SK-N-SH (cell line): ENCODE measurements at regions not wholly inside any gene's neighbourhood (a gene's known extent, or its start where the extent isn't known, plus 50 kb on each side); places are given as distances from the start of the nearest gene placed in this dataset.

ENCODE experiments used
- CTCF ChIA-PET: fragments of 300-600, 350-600 bp; formaldehyde crosslinking; extraction: SDS; loops from one replicate; lab custom pipeline; 2021; lab: Yijun Ruan, JAX
- POLR2A ChIA-PET: fragments of 350-600 bp; sonication (Branson Sonifier 250); formaldehyde crosslinking; extraction: SDS; loops from one replicate; lab custom pipeline; 2020; ENCODE audit warnings: antibody characterized with exemption, inconsistent platforms; lab: Yijun Ruan, JAX
- DNase-seq: peaks from one replicate; pipeline ENCODE4 v3.0.0; 2012
- H2AFZ ChIP-seq: fragments of 200-600 bp; sonication (generic); 2 replicates; pipeline ENCODE4 v1.8.1; 2016; ENCODE audit warnings: antibody characterized with exemption, mild to moderate bottlenecking, low read depth
- H3F3A ChIP-seq: fragments of 200-600 bp; sonication (generic); replicated peaks from 2 replicates; pipeline ENCODE3; 2016; ENCODE audit warnings: antibody characterized with exemption, mild to moderate bottlenecking; ENCODE audit not compliant: insufficient read depth
- H3K27ac ChIP-seq, 2 experiments: fragments of 200-500 bp in 1 of 2; fragments of 200-600 bp in 1 of 2; sonication (Bioruptor generic) in 1 of 2; sonication (generic), shearing (Covaris generic) in 1 of 2; 2 replicates each; pipeline versions ENCODE4 v1.5.1 to v1.6.1; 2014 to 2016; ENCODE audit warnings: low read depth in 2 of 2, inconsistent platforms in 1 of 2, low read length in 1 of 2, mild to moderate bottlenecking in 1 of 2, mixed read lengths in 1 of 2
- H3K27me3 ChIP-seq: fragments of 200-600 bp; sonication (generic), shearing (Covaris generic); 2 replicates; pipeline ENCODE4 v1.6.1; 2016; ENCODE audit warnings: mixed run types; ENCODE audit not compliant: insufficient read depth
- H3K36me3 ChIP-seq, 2 experiments: fragments of 200-500 bp in 1 of 2; fragments of 200-600 bp in 1 of 2; sonication (Bioruptor generic) in 1 of 2; sonication (generic) in 1 of 2; replicated peaks in 1 of 2; 2 replicates each; pipeline versions ENCODE3 to v1.5.1; 2014 to 2016; ENCODE audit warnings: low read length in 1 of 2, mild to moderate bottlenecking in 1 of 2; ENCODE audit not compliant: insufficient read depth in 2 of 2, control insufficient read depth in 1 of 2
- H3K4me1 ChIP-seq, 2 experiments: fragments of 200-500 bp in 1 of 2; fragments of 200-600 bp in 1 of 2; sonication (Bioruptor generic) in 1 of 2; sonication (generic), shearing (Covaris generic) in 1 of 2; 2 replicates each; pipeline versions ENCODE4 v1.5.1 to v1.6.1; 2014 to 2016; ENCODE audit warnings: low read depth in 1 of 2, low read length in 1 of 2, mixed run types in 1 of 2; ENCODE audit not compliant: insufficient read depth in 2 of 2, control insufficient read depth in 1 of 2
- H3K4me2 ChIP-seq: fragments of 200-600 bp; sonication (generic), shearing (Covaris generic); 2 replicates; pipeline ENCODE4 v1.6.1; 2017; ENCODE audit warnings: mixed run types
- H3K4me3 ChIP-seq, 2 experiments: fragments of 200-500 bp in 1 of 2; fragments of 200-600 bp in 1 of 2; sonication (Bioruptor generic) in 1 of 2; sonication (generic), shearing (Covaris generic) in 1 of 2; 2 replicates each; pipeline versions ENCODE4 v1.5.1 to v1.8.1; 2014 to 2016; ENCODE audit warnings: low read depth in 2 of 2, inconsistent platforms in 1 of 2, low read length in 1 of 2, mild to moderate bottlenecking in 1 of 2, mixed read lengths in 1 of 2, moderate library complexity in 1 of 2
- H3K79me2 ChIP-seq: fragments of 200-600 bp; sonication (generic); 2 replicates; pipeline ENCODE4 v1.8.1; 2017; ENCODE audit warnings: mild to moderate bottlenecking; ENCODE audit not compliant: insufficient read depth
- H3K9ac ChIP-seq: fragments of 200-600 bp; sonication (generic); 2 replicates; pipeline ENCODE4 v1.6.1; 2017; ENCODE audit warnings: mixed run types
- H3K9me2 ChIP-seq: fragments of 200-600 bp; sonication (generic); 2 replicates; pipeline ENCODE4 v1.6.1; 2017; ENCODE audit warnings: mixed run types
- H3K9me3 ChIP-seq: fragments of 200-600 bp; sonication (generic); 2 replicates; pipeline ENCODE4 v1.6.1; 2017; ENCODE audit warnings: mixed run types, mild to moderate bottlenecking, moderate library complexity
- H4K20me1 ChIP-seq: fragments of 200-600 bp; sonication (generic); 2 replicates; pipeline ENCODE4 v1.6.1; 2017; ENCODE audit warnings: mild to moderate bottlenecking, mixed run types; ENCODE audit not compliant: insufficient read depth
- CHD2 ChIP-seq: fragments of 150-350 bp; IDR thresholded peaks from 2 replicates; pipeline ENCODE4 v1.6.1; 2018; ENCODE audit warnings: low read length; ENCODE audit not compliant: partially characterized antibody
- CTCF ChIP-seq: fragments of 200-600 bp; sonication (generic); IDR thresholded peaks from 2 replicates; pipeline ENCODE4 v1.6.1; 2017; ENCODE audit warnings: antibody characterized with exemption, mild to moderate bottlenecking, moderate library complexity
- EZH2phosphoT487 ChIP-seq: fragments of 200-600 bp; sonication (generic); IDR thresholded peaks from 2 replicates; pipeline ENCODE4 v1.6.1; 2017; ENCODE audit warnings: low read depth, mixed run types, mild to moderate bottlenecking, antibody characterized with exemption, moderate library complexity, borderline replicate concordance
- FOSL2 ChIP-seq: IDR thresholded peaks from 2 replicates; pipeline ENCODE4 v1.4.0; 2012; ENCODE audit warnings: low read depth, mild to moderate bottlenecking, moderate library complexity, borderline replicate concordance
- FOXM1 ChIP-seq: IDR thresholded peaks from 2 replicates; pipeline ENCODE4 v1.4.0; 2012; ENCODE audit warnings: low read depth, mild to moderate bottlenecking
- GABPA ChIP-seq: IDR thresholded peaks from 2 replicates; pipeline ENCODE4 v1.4.0; 2012; ENCODE audit warnings: low read depth, mild to moderate bottlenecking
- GATA2 ChIP-seq: sonication (generic); formaldehyde crosslinking; IDR thresholded peaks from 2 replicates; pipeline ENCODE4 v1.5.0; 2020; ENCODE audit warnings: mild to moderate bottlenecking, missing genetic modification reagents
- IRF3 ChIP-seq: fragments of 150-350 bp; IDR thresholded peaks from 2 replicates; pipeline ENCODE4 v1.6.1; 2016; ENCODE audit warnings: mild to moderate bottlenecking, low read depth, low read length
- JUND ChIP-seq: IDR thresholded peaks from 2 replicates; pipeline ENCODE4 v1.4.0; 2012
- RAD21 ChIP-seq: IDR thresholded peaks from 2 replicates; pipeline ENCODE4 v1.6.1; 2012; ENCODE audit warnings: mild to moderate bottlenecking, low read length
- REST ChIP-seq: IDR thresholded peaks from 2 replicates; pipeline ENCODE4 v1.6.1; 2012; ENCODE audit warnings: mild to moderate bottlenecking, low read depth, low read length, moderate library complexity
- RXRA ChIP-seq: IDR thresholded peaks from 2 replicates; pipeline ENCODE4 v1.4.0; 2012; ENCODE audit warnings: low read depth, mild to moderate bottlenecking, borderline replicate concordance
- SIN3A ChIP-seq: IDR thresholded peaks from 2 replicates; pipeline ENCODE4 v1.6.1; 2012; ENCODE audit warnings: low read depth, mild to moderate bottlenecking, low read length, moderate library complexity, borderline replicate concordance
- TCF12 ChIP-seq: IDR thresholded peaks from 2 replicates; pipeline ENCODE4 v1.4.0; 2012
- WGBS: methylation state at CpG from one replicate; pipeline ENCODE4 v1.1.6; 2017; ENCODE audit warnings: low lambda C conversion rate; 5-methylcytosine and 5-hydroxymethylcytosine counted together
- TF ChIP-seq, protein P1 (sequence below): IDR thresholded peaks from 2 replicates; pipeline ENCODE4; 2012

GRCh38 chr6:54621285-54621684 is 225.3 kb upstream of the FAM83B start:
- ChIA-PET CTCF (interaction anchor here (1.6 kb wide), 1 partner anchor 10 kb away, joined by 5 read pairs; no protein-coding TSS in a partner anchor), POLR2A (no interaction called here)
- Histone ChIP-seq H3F3A (peaks cover 17% of the 10 kb centered on the region), H2AFZ (no peak overlapping the region), H3K36me3 (no peaks in the 10 kb centered on the region), H3K9me2 (no peaks in the 10 kb centered on the region), H3K4me1 (no peaks in the 10 kb centered on the region; a peak in 1 of 4 replicates), H3K4me3 (no peak overlapping the region; a peak in 1 of 4 replicates), H3K9ac (no peak overlapping the region), H3K27ac (no peak overlapping the region), H3K9me3 (no peaks in the 10 kb centered on the region), H4K20me1 (no peaks in the 10 kb centered on the region), H3K27me3 (no peaks in the 10 kb centered on the region), H3K4me2 (no peak overlapping the region), H3K79me2 (no peaks in the 10 kb centered on the region)
- no peak for DNase-seq
- TF ChIP-seq, protein P1, sequence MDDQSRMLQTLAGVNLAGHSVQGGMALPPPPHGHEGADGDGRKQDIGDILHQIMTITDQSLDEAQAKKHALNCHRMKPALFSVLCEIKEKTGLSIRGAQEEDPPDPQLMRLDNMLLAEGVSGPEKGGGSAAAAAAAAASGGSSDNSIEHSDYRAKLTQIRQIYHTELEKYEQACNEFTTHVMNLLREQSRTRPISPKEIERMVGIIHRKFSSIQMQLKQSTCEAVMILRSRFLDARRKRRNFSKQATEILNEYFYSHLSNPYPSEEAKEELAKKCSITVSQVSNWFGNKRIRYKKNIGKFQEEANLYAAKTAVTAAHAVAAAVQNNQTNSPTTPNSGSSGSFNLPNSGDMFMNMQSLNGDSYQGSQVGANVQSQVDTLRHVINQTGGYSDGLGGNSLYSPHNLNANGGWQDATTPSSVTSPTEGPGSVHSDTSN: no peak
- TF ChIP-seq CTCF: peak; percentile 40
- TF ChIP-seq FOSL2: no peak

GRCh38 chr6:54624216-54624615 is 222.4 kb upstream of the FAM83B start:
- Histone ChIP-seq H3K27ac (peak overlapping the region in 1 of 2 experiments; percentile 22; a peak in 1 of 4 replicates), H3K27me3 (no peaks in the 10 kb centered on the region), H3K4me1 (no peaks in the 10 kb centered on the region), H3F3A (no peaks in the 10 kb centered on the region), H3K9ac (no peak overlapping the region), H2AFZ (no peak overlapping the region), H3K79me2 (no peaks in the 10 kb centered on the region), H3K9me3 (no peaks in the 10 kb centered on the region), H3K36me3 (no peaks in the 10 kb centered on the region), H3K9me2 (no peaks in the 10 kb centered on the region), H3K4me2 (no peak overlapping the region), H3K4me3 (no peak overlapping the region), H4K20me1 (no peaks in the 10 kb centered on the region)
- DNase-seq: no peak
- CTCF ChIA-PET: no interaction called here
- TF ChIP-seq RAD21 (no peak), GATA2 (CRISPR knock-in tag) (no peak)
- POLR2A ChIA-PET: interaction anchor here (0.6 kb wide), 1 partner anchor 106 kb away, joined by 3 read pairs; no protein-coding TSS in a partner anchor
- WGBS: 17% methylated on average over 1 of the region's 1 CpG

DNA sequence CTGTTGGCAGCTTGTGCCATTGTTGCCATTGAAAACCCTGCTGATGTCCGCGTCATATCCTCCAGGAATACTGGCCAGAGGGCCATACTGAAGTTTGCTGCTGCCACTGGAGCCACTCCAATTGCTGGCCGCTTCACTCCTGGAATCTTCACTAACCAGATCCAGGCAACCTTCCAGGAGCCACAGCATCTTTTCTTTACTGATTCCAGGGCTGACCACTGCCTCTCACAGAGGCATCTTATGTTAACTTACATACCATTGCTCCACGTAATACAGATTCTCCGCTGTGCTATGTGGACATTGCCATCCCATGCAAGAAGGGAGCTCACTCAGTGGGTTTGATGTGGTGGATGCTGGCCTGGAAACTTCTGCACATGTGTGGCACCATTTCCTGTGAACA is 221.8 kb upstream of the FAM83B start:
- Histone ChIP-seq H3K79me2 (no peaks in the 10 kb centered on the region), H3K9ac (no peak overlapping the region), H3K4me3 (no peak overlapping the region), H3K4me1 (no peaks in the 10 kb centered on the region), H2AFZ (no peak overlapping the region), H3K27me3 (no peaks in the 10 kb centered on the region), H3K9me2 (no peaks in the 10 kb centered on the region), H3K4me2 (no peak overlapping the region), H3K36me3 (no peaks in the 10 kb centered on the region), H3K27ac (peak overlapping the region in 1 of 2 experiments; percentile 22; a peak in 1 of 4 replicates), H4K20me1 (no peaks in the 10 kb centered on the region), H3K9me3 (no peaks in the 10 kb centered on the region), H3F3A (no peaks in the 10 kb centered on the region)
- 10% methylated on average over 4 of the region's 5 CpGs for WGBS
- no peak for DNase-seq
- ChIA-PET CTCF (no interaction called here), POLR2A (no interaction called here)
- TF ChIP-seq FOXM1 (no peak), TCF12 (peak; percentile 52; the same call in 1 of the 2 replicates), EZH2phosphoT487 (no peak), RXRA (no peak), IRF3 (no peak), GABPA (no peak), CHD2 (no peak), REST (no peak), JUND (no peak), SIN3A (no peak)
